H1 (cell line): ENCODE measurements at regions not wholly inside any gene's neighbourhood (a gene's known extent, or its start where the extent isn't known, plus 50 kb on each side); places are given as distances from the start of the nearest gene placed in this dataset.

Experiments
- CTBP2 ChIP-seq: IDR thresholded peaks from 2 replicates; pipeline ENCODE4 v1.7.0; 2011; ENCODE audit warnings: borderline replicate concordance, mild to moderate bottlenecking, moderate library complexity, mixed read lengths, low read length; ENCODE audit not compliant: insufficient read depth, insufficient read length
- EGR1 ChIP-seq: IDR thresholded peaks from 2 replicates; pipeline ENCODE4 v1.6.1; 2011; ENCODE audit warnings: low read depth, low read length, borderline replicate concordance
- GABPA ChIP-seq: IDR thresholded peaks from 2 replicates; pipeline ENCODE4 v1.6.1; 2011; ENCODE audit warnings: mild to moderate bottlenecking, low read length, moderate library complexity, borderline replicate concordance; ENCODE audit not compliant: insufficient read depth
- GTF2F1 ChIP-seq: IDR thresholded peaks from 2 replicates; pipeline ENCODE4 v1.6.1; 2012; ENCODE audit warnings: low read depth, low read length, improper control_type of control experiment, borderline replicate concordance
- HDAC2 ChIP-seq, 2 experiments: fragments of 300-600 bp in 1 of 2; sonication (generic) in 1 of 2; IDR thresholded peaks; 2 replicates each; pipeline ENCODE4 v1.6.1; 2011 to 2012; ENCODE audit warnings: low read depth in 2 of 2, low read length in 2 of 2, mild to moderate bottlenecking in 2 of 2, moderate library complexity in 2 of 2, borderline replicate concordance in 1 of 2, inconsistent platforms in 1 of 2
- KDM1A ChIP-seq: fragments of 200-600, 300-600 bp; sonication (generic); IDR thresholded peaks from 2 replicates; pipeline ENCODE4 v1.7.1; 2016; ENCODE audit warnings: mild to moderate bottlenecking, low read length, borderline replicate concordance
- POLR2A ChIP-seq, 2 experiments: IDR thresholded peaks; 1 replicate in 1 of 2; 2 replicates in 1 of 2; pipeline ENCODE4 v1.6.1; 2011; ENCODE audit warnings: low read depth in 2 of 2, low read length in 2 of 2, mild to moderate bottlenecking in 2 of 2; ENCODE audit errors: control extremely low read depth in 1 of 2
- RBBP5 ChIP-seq: IDR thresholded peaks from 2 replicates; pipeline ENCODE4 v1.7.1; 2012; ENCODE audit warnings: low read depth, mild to moderate bottlenecking, inconsistent platforms, low read length, moderate library complexity, borderline replicate concordance
- RFX5 ChIP-seq: IDR thresholded peaks from 2 replicates; pipeline ENCODE4 v1.6.1; 2011; ENCODE audit warnings: low read depth, low read length, improper control_type of control experiment, borderline replicate concordance
- TCF12 ChIP-seq: IDR thresholded peaks from 2 replicates; pipeline ENCODE4 v1.6.1; 2011; ENCODE audit warnings: low read depth, mild to moderate bottlenecking, low read length
- ZNF274 ChIP-seq: IDR thresholded peaks from 2 replicates; pipeline ENCODE4 v1.7.0; 2012; ENCODE audit warnings: low read length, borderline replicate concordance; ENCODE audit errors: extremely low read depth
- TF ChIP-seq, protein P1 (sequence below): fragments of 300-600 bp; sonication (generic); IDR thresholded peaks from 2 replicates; pipeline ENCODE4 v1.7.1; 2012; ENCODE audit warnings: low read length, moderate library complexity, mild to moderate bottlenecking, inconsistent platforms; ENCODE audit not compliant: insufficient replicate concordance

DNA sequence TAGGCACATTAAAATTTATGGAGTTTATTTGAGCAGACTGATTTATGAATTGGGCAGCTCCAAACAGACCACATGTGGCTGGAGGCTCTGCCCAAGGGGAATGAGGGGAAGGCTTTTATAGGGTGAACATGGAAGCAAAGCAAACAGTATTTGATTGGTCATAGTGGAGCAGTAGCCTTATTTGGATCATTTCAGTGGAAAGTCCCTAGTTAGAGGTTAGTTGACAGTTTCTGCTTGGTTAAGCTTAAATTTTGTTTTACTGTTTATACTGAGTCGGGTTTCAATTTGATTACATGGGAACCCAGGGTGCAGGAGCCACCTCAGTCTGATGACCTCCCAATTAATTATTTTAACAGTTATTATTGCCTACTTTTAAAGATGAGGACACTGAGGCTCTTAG lies 140.5 kb downstream of the NDFIP2 start (continued):
- TF ChIP-seq, protein P1, sequence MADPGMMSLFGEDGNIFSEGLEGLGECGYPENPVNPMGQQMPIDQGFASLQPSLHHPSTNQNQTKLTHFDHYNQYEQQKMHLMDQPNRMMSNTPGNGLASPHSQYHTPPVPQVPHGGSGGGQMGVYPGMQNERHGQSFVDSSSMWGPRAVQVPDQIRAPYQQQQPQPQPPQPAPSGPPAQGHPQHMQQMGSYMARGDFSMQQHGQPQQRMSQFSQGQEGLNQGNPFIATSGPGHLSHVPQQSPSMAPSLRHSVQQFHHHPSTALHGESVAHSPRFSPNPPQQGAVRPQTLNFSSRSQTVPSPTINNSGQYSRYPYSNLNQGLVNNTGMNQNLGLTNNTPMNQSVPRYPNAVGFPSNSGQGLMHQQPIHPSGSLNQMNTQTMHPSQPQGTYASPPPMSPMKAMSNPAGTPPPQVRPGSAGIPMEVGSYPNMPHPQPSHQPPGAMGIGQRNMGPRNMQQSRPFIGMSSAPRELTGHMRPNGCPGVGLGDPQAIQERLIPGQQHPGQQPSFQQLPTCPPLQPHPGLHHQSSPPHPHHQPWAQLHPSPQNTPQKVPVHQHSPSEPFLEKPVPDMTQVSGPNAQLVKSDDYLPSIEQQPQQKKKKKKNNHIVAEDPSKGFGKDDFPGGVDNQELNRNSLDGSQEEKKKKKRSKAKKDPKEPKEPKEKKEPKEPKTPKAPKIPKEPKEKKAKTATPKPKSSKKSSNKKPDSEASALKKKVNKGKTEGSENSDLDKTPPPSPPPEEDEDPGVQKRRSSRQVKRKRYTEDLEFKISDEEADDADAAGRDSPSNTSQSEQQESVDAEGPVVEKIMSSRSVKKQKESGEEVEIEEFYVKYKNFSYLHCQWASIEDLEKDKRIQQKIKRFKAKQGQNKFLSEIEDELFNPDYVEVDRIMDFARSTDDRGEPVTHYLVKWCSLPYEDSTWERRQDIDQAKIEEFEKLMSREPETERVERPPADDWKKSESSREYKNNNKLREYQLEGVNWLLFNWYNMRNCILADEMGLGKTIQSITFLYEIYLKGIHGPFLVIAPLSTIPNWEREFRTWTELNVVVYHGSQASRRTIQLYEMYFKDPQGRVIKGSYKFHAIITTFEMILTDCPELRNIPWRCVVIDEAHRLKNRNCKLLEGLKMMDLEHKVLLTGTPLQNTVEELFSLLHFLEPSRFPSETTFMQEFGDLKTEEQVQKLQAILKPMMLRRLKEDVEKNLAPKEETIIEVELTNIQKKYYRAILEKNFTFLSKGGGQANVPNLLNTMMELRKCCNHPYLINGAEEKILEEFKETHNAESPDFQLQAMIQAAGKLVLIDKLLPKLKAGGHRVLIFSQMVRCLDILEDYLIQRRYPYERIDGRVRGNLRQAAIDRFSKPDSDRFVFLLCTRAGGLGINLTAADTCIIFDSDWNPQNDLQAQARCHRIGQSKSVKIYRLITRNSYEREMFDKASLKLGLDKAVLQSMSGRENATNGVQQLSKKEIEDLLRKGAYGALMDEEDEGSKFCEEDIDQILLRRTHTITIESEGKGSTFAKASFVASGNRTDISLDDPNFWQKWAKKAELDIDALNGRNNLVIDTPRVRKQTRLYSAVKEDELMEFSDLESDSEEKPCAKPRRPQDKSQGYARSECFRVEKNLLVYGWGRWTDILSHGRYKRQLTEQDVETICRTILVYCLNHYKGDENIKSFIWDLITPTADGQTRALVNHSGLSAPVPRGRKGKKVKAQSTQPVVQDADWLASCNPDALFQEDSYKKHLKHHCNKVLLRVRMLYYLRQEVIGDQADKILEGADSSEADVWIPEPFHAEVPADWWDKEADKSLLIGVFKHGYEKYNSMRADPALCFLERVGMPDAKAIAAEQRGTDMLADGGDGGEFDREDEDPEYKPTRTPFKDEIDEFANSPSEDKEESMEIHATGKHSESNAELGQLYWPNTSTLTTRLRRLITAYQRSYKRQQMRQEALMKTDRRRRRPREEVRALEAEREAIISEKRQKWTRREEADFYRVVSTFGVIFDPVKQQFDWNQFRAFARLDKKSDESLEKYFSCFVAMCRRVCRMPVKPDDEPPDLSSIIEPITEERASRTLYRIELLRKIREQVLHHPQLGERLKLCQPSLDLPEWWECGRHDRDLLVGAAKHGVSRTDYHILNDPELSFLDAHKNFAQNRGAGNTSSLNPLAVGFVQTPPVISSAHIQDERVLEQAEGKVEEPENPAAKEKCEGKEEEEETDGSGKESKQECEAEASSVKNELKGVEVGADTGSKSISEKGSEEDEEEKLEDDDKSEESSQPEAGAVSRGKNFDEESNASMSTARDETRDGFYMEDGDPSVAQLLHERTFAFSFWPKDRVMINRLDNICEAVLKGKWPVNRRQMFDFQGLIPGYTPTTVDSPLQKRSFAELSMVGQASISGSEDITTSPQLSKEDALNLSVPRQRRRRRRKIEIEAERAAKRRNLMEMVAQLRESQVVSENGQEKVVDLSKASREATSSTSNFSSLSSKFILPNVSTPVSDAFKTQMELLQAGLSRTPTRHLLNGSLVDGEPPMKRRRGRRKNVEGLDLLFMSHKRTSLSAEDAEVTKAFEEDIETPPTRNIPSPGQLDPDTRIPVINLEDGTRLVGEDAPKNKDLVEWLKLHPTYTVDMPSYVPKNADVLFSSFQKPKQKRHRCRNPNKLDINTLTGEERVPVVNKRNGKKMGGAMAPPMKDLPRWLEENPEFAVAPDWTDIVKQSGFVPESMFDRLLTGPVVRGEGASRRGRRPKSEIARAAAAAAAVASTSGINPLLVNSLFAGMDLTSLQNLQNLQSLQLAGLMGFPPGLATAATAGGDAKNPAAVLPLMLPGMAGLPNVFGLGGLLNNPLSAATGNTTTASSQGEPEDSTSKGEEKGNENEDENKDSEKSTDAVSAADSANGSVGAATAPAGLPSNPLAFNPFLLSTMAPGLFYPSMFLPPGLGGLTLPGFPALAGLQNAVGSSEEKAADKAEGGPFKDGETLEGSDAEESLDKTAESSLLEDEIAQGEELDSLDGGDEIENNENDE, result no peak
- no peak for TF ChIP-seq KDM1A
- TF ChIP-seq RFX5, result no peak
- TF ChIP-seq EGR1, result no peak
- TF ChIP-seq GABPA, result no peak
- TF ChIP-seq HDAC2 (IDR thresholded peaks at IDR 0.05; ENCODE audit: borderline replicate concordance in 1 of 2, low read depth in 2 of 2, low read length in 2 of 2), result no peak
- TF ChIP-seq GTF2F1, result no peak
- no peak for TF ChIP-seq CTBP2
- no peak for TF ChIP-seq POLR2A (IDR thresholded peaks at IDR 0.05; ENCODE audit: control extremely low read depth in 1 of 2, low read depth in 2 of 2, low read length in 2 of 2)
- no peak for TF ChIP-seq RBBP5
- TF ChIP-seq ZNF274, result no peak
- TF ChIP-seq TCF12, result no peak
